ENCODE measurements at regions not wholly inside any gene's neighbourhood (a gene's known extent, or its start where the extent isn't known, plus 50 kb on each side); places are given as distances from the start of the nearest gene placed in this dataset.

GRCh38 chr20:6954219-6954618 lies 186.7 kb downstream of the BMP2 start:
- no peak for TF ChIP-seq POLR2A (IDR thresholded peaks at IDR 0.05)
- TF ChIP-seq, protein P1, sequence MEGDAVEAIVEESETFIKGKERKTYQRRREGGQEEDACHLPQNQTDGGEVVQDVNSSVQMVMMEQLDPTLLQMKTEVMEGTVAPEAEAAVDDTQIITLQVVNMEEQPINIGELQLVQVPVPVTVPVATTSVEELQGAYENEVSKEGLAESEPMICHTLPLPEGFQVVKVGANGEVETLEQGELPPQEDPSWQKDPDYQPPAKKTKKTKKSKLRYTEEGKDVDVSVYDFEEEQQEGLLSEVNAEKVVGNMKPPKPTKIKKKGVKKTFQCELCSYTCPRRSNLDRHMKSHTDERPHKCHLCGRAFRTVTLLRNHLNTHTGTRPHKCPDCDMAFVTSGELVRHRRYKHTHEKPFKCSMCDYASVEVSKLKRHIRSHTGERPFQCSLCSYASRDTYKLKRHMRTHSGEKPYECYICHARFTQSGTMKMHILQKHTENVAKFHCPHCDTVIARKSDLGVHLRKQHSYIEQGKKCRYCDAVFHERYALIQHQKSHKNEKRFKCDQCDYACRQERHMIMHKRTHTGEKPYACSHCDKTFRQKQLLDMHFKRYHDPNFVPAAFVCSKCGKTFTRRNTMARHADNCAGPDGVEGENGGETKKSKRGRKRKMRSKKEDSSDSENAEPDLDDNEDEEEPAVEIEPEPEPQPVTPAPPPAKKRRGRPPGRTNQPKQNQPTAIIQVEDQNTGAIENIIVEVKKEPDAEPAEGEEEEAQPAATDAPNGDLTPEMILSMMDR (IDR thresholded peaks at IDR 0.05), result no peak
- TF ChIP-seq POLR2AphosphoS5 (IDR thresholded peaks at IDR 0.05), result no peak
